Effector memory CD8-positive, alpha-beta T cell (primary cell): ENCODE measurements at regions not wholly inside any gene's neighbourhood (a gene's known extent, or its start where the extent isn't known, plus 50 kb on each side); places are given as distances from the start of the nearest gene placed in this dataset.
"Not testable (repeated sequence)": the region's sequence is repeated elsewhere in the genome, so short reads cannot be mapped to it uniquely, and the experiment has no call there.

Experiments used
- ATAC-seq: fragments of 150-1000 bp; cut with Tn5 transposase; replicated peaks from 2 replicates; pipeline ENCODE4 v1.10.0; 2021; ENCODE audit warnings: mild to moderate bottlenecking, moderate library complexity
- DNase-seq, 3 experiments: peaks; one replicate each; pipeline ENCODE4 v3.0.0; 2021
- H3K27ac Mint-ChIP-seq, 2 donors: one replicate each; pipeline ENCODE4 v1.8.0; 2022; ENCODE audit warnings: mild to moderate bottlenecking in 2 of 2, mixed read lengths in 2 of 2, moderate library complexity in 2 of 2
- H3K27me3 Mint-ChIP-seq, 2 donors: one replicate each; pipeline ENCODE4 v1.8.0; 2022; ENCODE audit warnings: mixed read lengths in 2 of 2
- H3K36me3 Mint-ChIP-seq: one replicate; pipeline ENCODE4 v1.8.0; 2022; ENCODE audit warnings: mild to moderate bottlenecking, moderate library complexity, mixed read lengths; ENCODE audit not compliant: insufficient read depth
- H3K4me1 Mint-ChIP-seq, 2 donors: one replicate each; pipeline ENCODE4 v1.8.0; 2022; ENCODE audit warnings: low read depth in 2 of 2, mixed read lengths in 2 of 2
- H3K4me3 Mint-ChIP-seq, 2 donors: one replicate each; pipeline ENCODE4 v1.8.0; 2022; ENCODE audit warnings: mild to moderate bottlenecking in 2 of 2, mixed read lengths in 2 of 2, moderate library complexity in 2 of 2
- H3K9me3 Mint-ChIP-seq, 2 donors: one replicate each; pipeline ENCODE4 v1.8.0; 2022; ENCODE audit warnings: mixed read lengths in 2 of 2

- no peak for ATAC-seq
Observed at GRCh38 chr2:17460371-17461086, 57.7 kb downstream of the RAD51AP2 start.

GRCh38 chr2:17455343-17455742, 62.9 kb downstream of the RAD51AP2 start:
- ATAC-seq, result no peak

More at GRCh38 chr2:17460371-17461086, 57.7 kb downstream of the RAD51AP2 start:
- Mint-ChIP-seq H3K27ac (no peak overlapping the region), H3K4me1 (no peaks in the 10 kb centered on the region), H3K27me3 (no peaks in the 10 kb centered on the region), H3K4me3 (no peak overlapping the region), H3K9me3 (peaks cover 15% of the 10 kb centered on the region in 2 donors), H3K36me3 (no peaks in the 10 kb centered on the region)
- no peak for DNase-seq

GRCh38 chr2:17446191-17446590, 72.0 kb downstream of the RAD51AP2 start:
- not testable (repeated sequence) for H3K36me3 Mint-ChIP-seq, H3K27ac Mint-ChIP-seq, H3K4me1 Mint-ChIP-seq, H3K4me3 Mint-ChIP-seq, ATAC-seq, DNase-seq, H3K27me3 Mint-ChIP-seq
- H3K9me3 Mint-ChIP-seq, result peaks cover 3 to 26% of the 10 kb centered on the region in 2 donors

More at GRCh38 chr2:17455343-17455742, 62.9 kb downstream of the RAD51AP2 start:
- Mint-ChIP-seq H3K9me3 (peaks cover 9 to 17% of the 10 kb centered on the region in 2 donors), H3K27ac (no peak overlapping the region), H3K27me3 (no peaks in the 10 kb centered on the region), H3K4me3 (no peak overlapping the region), H3K4me1 (no peaks in the 10 kb centered on the region), H3K36me3 (no peaks in the 10 kb centered on the region)
- DNase-seq, result no peak

- H3K4me1 Mint-ChIP-seq, result no peaks in the 10 kb centered on the region
- H3K27ac Mint-ChIP-seq, result no peak overlapping the region
- no peaks in the 10 kb centered on the region for H3K36me3 Mint-ChIP-seq
- no peak for DNase-seq
- no peaks in the 10 kb centered on the region for H3K27me3 Mint-ChIP-seq
- peaks cover 3 to 26% of the 10 kb centered on the region in 2 donors for H3K9me3 Mint-ChIP-seq
- no peak overlapping the region for H3K4me3 Mint-ChIP-seq
- no peak for ATAC-seq
Observed at GRCh38 chr2:17445744-17446143, 72.5 kb downstream of the RAD51AP2 start.

GRCh38 chr2:17442334-17442733, 75.9 kb downstream of the RAD51AP2 start:
- Mint-ChIP-seq H3K27ac (no peak overlapping the region), H3K27me3 (no peaks in the 10 kb centered on the region), H3K4me3 (no peak overlapping the region), H3K9me3 (peaks cover 3 to 9% of the 10 kb centered on the region in 2 donors), H3K36me3 (no peaks in the 10 kb centered on the region), H3K4me1 (no peaks in the 10 kb centered on the region)
- DNase-seq, result no peak
- ATAC-seq, result no peak

- H3K36me3 Mint-ChIP-seq, result no peaks in the 10 kb centered on the region
- no peak overlapping the region for H3K4me3 Mint-ChIP-seq
- H3K9me3 Mint-ChIP-seq, result peaks cover 3 to 9% of the 10 kb centered on the region in 2 donors
- no peak overlapping the region for H3K27ac Mint-ChIP-seq
- ATAC-seq (no peak), DNase-seq (no peak)
- no peaks in the 10 kb centered on the region for H3K27me3 Mint-ChIP-seq
- no peaks in the 10 kb centered on the region for H3K4me1 Mint-ChIP-seq
Observed at GRCh38 chr2:17441790-17442189, 76.5 kb downstream of the RAD51AP2 start.

- H3K36me3 Mint-ChIP-seq, result no peaks in the 10 kb centered on the region
- ATAC-seq, result no peak
- no peak overlapping the region for H3K4me3 Mint-ChIP-seq
- no peaks in the 10 kb centered on the region for H3K27me3 Mint-ChIP-seq
- H3K4me1 Mint-ChIP-seq, result no peaks in the 10 kb centered on the region
- DNase-seq, result no peak
- H3K27ac Mint-ChIP-seq, result no peak overlapping the region
- H3K9me3 Mint-ChIP-seq, result peaks cover 3 to 4% of the 10 kb centered on the region in 2 donors
Observed at GRCh38 chr2:17441055-17441771, 77.0 kb downstream of the RAD51AP2 start.

- DNase-seq, result no peak
- H3K4me1 Mint-ChIP-seq, result no peaks in the 10 kb centered on the region
- H3K27ac Mint-ChIP-seq, result no peak overlapping the region
- no peaks in the 10 kb centered on the region for H3K27me3 Mint-ChIP-seq
- H3K36me3 Mint-ChIP-seq, result no peaks in the 10 kb centered on the region
- no peak for ATAC-seq
- peaks cover 0 to 3% of the 10 kb centered on the region in 2 donors for H3K9me3 Mint-ChIP-seq
- H3K4me3 Mint-ChIP-seq, result no peak overlapping the region
Observed at GRCh38 chr2:17430326-17430725, 87.9 kb downstream of the RAD51AP2 start.

- H3K27me3 Mint-ChIP-seq, result no peaks in the 10 kb centered on the region
- no peaks in the 10 kb centered on the region for H3K4me1 Mint-ChIP-seq
- no peak for ATAC-seq
- H3K9me3 Mint-ChIP-seq, result peaks cover 0 to 3% of the 10 kb centered on the region in 2 donors
- H3K36me3 Mint-ChIP-seq, result no peaks in the 10 kb centered on the region
- no peak overlapping the region for H3K27ac Mint-ChIP-seq
- DNase-seq, result no peak
- H3K4me3 Mint-ChIP-seq, result no peak overlapping the region
Observed at GRCh38 chr2:17429130-17429529, 89.1 kb downstream of the RAD51AP2 start.

GRCh38 chr2:17427401-17427800, 90.8 kb downstream of the RAD51AP2 start:
- no peak overlapping the region for H3K4me3 Mint-ChIP-seq
- H3K4me1 Mint-ChIP-seq, result no peaks in the 10 kb centered on the region
- ATAC-seq (no peak), DNase-seq (no peak)
- no peak overlapping the region for H3K27ac Mint-ChIP-seq
- H3K27me3 Mint-ChIP-seq, result no peaks in the 10 kb centered on the region
- peaks cover 0 to 6% of the 10 kb centered on the region in 2 donors for H3K9me3 Mint-ChIP-seq
- no peaks in the 10 kb centered on the region for H3K36me3 Mint-ChIP-seq

GRCh38 chr2:17426743-17427142, 91.5 kb downstream of the RAD51AP2 start:
- no peak for DNase-seq
- Mint-ChIP-seq H3K9me3 (peaks cover 0 to 6% of the 10 kb centered on the region in 2 donors), H3K27ac (no peak overlapping the region), H3K4me3 (no peak overlapping the region), H3K4me1 (no peaks in the 10 kb centered on the region), H3K27me3 (no peaks in the 10 kb centered on the region), H3K36me3 (no peaks in the 10 kb centered on the region)
- ATAC-seq, result no peak

- DNase-seq, result no peak
- no peaks in the 10 kb centered on the region for H3K27me3 Mint-ChIP-seq
- no peaks in the 10 kb centered on the region for H3K36me3 Mint-ChIP-seq
Observed at GRCh38 chr2:17422061-17422460, 96.2 kb downstream of the RAD51AP2 start.

GRCh38 chr2:17416884-17417391, 101.3 kb downstream of the RAD51AP2 start:
- ATAC-seq, result no peak
- H3K27ac Mint-ChIP-seq, result no peak overlapping the region
- no peak for DNase-seq
- H3K36me3 Mint-ChIP-seq, result no peaks in the 10 kb centered on the region
- H3K9me3 Mint-ChIP-seq, result peaks cover 2 to 7% of the 10 kb centered on the region in 2 donors
- H3K4me1 Mint-ChIP-seq, result no peaks in the 10 kb centered on the region
- no peak overlapping the region for H3K4me3 Mint-ChIP-seq
- no peaks in the 10 kb centered on the region for H3K27me3 Mint-ChIP-seq

More at GRCh38 chr2:17422061-17422460, 96.2 kb downstream of the RAD51AP2 start:
- no peak for ATAC-seq
- Mint-ChIP-seq H3K9me3 (peaks cover 0 to 5% of the 10 kb centered on the region in 2 donors), H3K4me3 (no peak overlapping the region), H3K27ac (no peak overlapping the region), H3K4me1 (no peaks in the 10 kb centered on the region)

GRCh38 chr2:17413036-17413435, 105.2 kb downstream of the RAD51AP2 start:
- DNase-seq, result no peak
- Mint-ChIP-seq H3K27me3 (no peaks in the 10 kb centered on the region), H3K9me3 (peaks cover 3 to 14% of the 10 kb centered on the region in 2 donors)

More at GRCh38 chr2:17413036-17413435, 105.2 kb downstream of the RAD51AP2 start:
- no peak overlapping the region for H3K4me3 Mint-ChIP-seq
- peaks cover 4% of the 10 kb centered on the region for H3K36me3 Mint-ChIP-seq
- no peaks in the 10 kb centered on the region for H3K4me1 Mint-ChIP-seq
- H3K27ac Mint-ChIP-seq, result no peak overlapping the region
- ATAC-seq, result no peak
